Activated naive CD8-positive, alpha-beta T cell treated with anti-CD3 and anti-CD28 coated beads for 36 hours (primary cell): ENCODE measurements at regions not wholly inside any gene's neighbourhood (a gene's known extent, or its start where the extent isn't known, plus 50 kb on each side); places are given as distances from the start of the nearest gene placed in this dataset.

Experiments used
- DNase-seq: peaks from one replicate; pipeline ENCODE4 v3.0.0; 2021
- H3K27ac Mint-ChIP-seq: one replicate; pipeline ENCODE4 v1.8.0; 2022; ENCODE audit warnings: mild to moderate bottlenecking, moderate library complexity, mixed read lengths
- H3K27me3 Mint-ChIP-seq: one replicate; pipeline ENCODE4 v1.8.0; 2022; ENCODE audit warnings: mild to moderate bottlenecking, mixed read lengths
- H3K36me3 Mint-ChIP-seq: one replicate; pipeline ENCODE4 v1.8.0; 2021; ENCODE audit warnings: mild to moderate bottlenecking, mixed read lengths
- H3K4me1 Mint-ChIP-seq: one replicate; pipeline ENCODE4 v1.8.0; 2021; ENCODE audit warnings: mixed read lengths
- H3K4me3 Mint-ChIP-seq: one replicate; pipeline ENCODE4 v1.8.0; 2022; ENCODE audit warnings: mild to moderate bottlenecking, moderate library complexity, mixed read lengths
- H3K9me3 Mint-ChIP-seq: one replicate; pipeline ENCODE4 v1.8.0; 2022; ENCODE audit warnings: mixed read lengths

GRCh38 chr12:90305379-90305778, 596.7 kb upstream of the ATP2B1 start:
- Mint-ChIP-seq H3K36me3 (no peaks in the 10 kb centered on the region), H3K27me3 (peaks cover 12% of the 10 kb centered on the region), H3K4me1 (no peaks in the 10 kb centered on the region)

GRCh38 chr12:90304231-90304630, 595.6 kb upstream of the ATP2B1 start:
- no peak for DNase-seq
- H3K4me1 Mint-ChIP-seq: peaks cover 5% of the 10 kb centered on the region
- no peaks in the 10 kb centered on the region for H3K36me3 Mint-ChIP-seq
- H3K4me3 Mint-ChIP-seq: no peak overlapping the region
- H3K9me3 Mint-ChIP-seq: no peaks in the 10 kb centered on the region
- no peak overlapping the region for H3K27ac Mint-ChIP-seq
- H3K27me3 Mint-ChIP-seq: peaks cover 21% of the 10 kb centered on the region

More at GRCh38 chr12:90305379-90305778, 596.7 kb upstream of the ATP2B1 start:
- DNase-seq: no peak
- Mint-ChIP-seq H3K27ac (no peak overlapping the region), H3K9me3 (no peaks in the 10 kb centered on the region), H3K4me3 (no peak overlapping the region)

GRCh38 chr12:90303771-90304170, 595.1 kb upstream of the ATP2B1 start:
- Mint-ChIP-seq H3K4me1 (peaks cover 7% of the 10 kb centered on the region), H3K27me3 (peaks cover 23% of the 10 kb centered on the region), H3K36me3 (no peaks in the 10 kb centered on the region), H3K9me3 (no peaks in the 10 kb centered on the region), H3K27ac (no peak overlapping the region), H3K4me3 (no peak overlapping the region)
- DNase-seq: no peak

GRCh38 chr12:90301561-90302133, 593.0 kb upstream of the ATP2B1 start:
- no peak overlapping the region for H3K27ac Mint-ChIP-seq

GRCh38 chr12:90301095-90301494, 592.5 kb upstream of the ATP2B1 start:
- DNase-seq: no peak
- no peaks in the 10 kb centered on the region for H3K36me3 Mint-ChIP-seq
- peaks cover 18% of the 10 kb centered on the region for H3K4me1 Mint-ChIP-seq
- no peak overlapping the region for H3K27ac Mint-ChIP-seq
- peaks cover 23% of the 10 kb centered on the region for H3K27me3 Mint-ChIP-seq
- no peak overlapping the region for H3K4me3 Mint-ChIP-seq
- no peaks in the 10 kb centered on the region for H3K9me3 Mint-ChIP-seq

More at GRCh38 chr12:90301561-90302133, 593.0 kb upstream of the ATP2B1 start:
- H3K36me3 Mint-ChIP-seq: no peaks in the 10 kb centered on the region
- H3K9me3 Mint-ChIP-seq: no peaks in the 10 kb centered on the region
- no peak for DNase-seq
- H3K4me3 Mint-ChIP-seq: no peak overlapping the region
- peaks cover 18% of the 10 kb centered on the region for H3K4me1 Mint-ChIP-seq
- peaks cover 22% of the 10 kb centered on the region for H3K27me3 Mint-ChIP-seq

- H3K27ac Mint-ChIP-seq: no peak overlapping the region
- no peaks in the 10 kb centered on the region for H3K9me3 Mint-ChIP-seq
- no peaks in the 10 kb centered on the region for H3K36me3 Mint-ChIP-seq
- no peak for DNase-seq
- H3K27me3 Mint-ChIP-seq: peaks cover 28% of the 10 kb centered on the region
- no peak overlapping the region for H3K4me3 Mint-ChIP-seq
- H3K4me1 Mint-ChIP-seq: peaks cover 18% of the 10 kb centered on the region
Measured at GRCh38 chr12:90299666-90300065, 591.0 kb upstream of the ATP2B1 start.

GRCh38 chr12:90299121-90299520, 590.5 kb upstream of the ATP2B1 start:
- no peak for DNase-seq
- Mint-ChIP-seq H3K27me3 (peaks cover 28% of the 10 kb centered on the region), H3K4me3 (no peak overlapping the region), H3K4me1 (peaks cover 18% of the 10 kb centered on the region), H3K27ac (no peak overlapping the region), H3K9me3 (no peaks in the 10 kb centered on the region), H3K36me3 (no peaks in the 10 kb centered on the region)

GRCh38 chr12:90298289-90298948, 589.8 kb upstream of the ATP2B1 start:
- Mint-ChIP-seq H3K4me1 (peaks cover 18% of the 10 kb centered on the region), H3K9me3 (no peaks in the 10 kb centered on the region), H3K36me3 (no peaks in the 10 kb centered on the region), H3K27me3 (peaks cover 28% of the 10 kb centered on the region), H3K4me3 (no peak overlapping the region), H3K27ac (no peak overlapping the region)
- no peak for DNase-seq

- Mint-ChIP-seq H3K4me3 (no peak overlapping the region), H3K4me1 (peaks cover 20% of the 10 kb centered on the region), H3K9me3 (no peaks in the 10 kb centered on the region), H3K27ac (no peak overlapping the region), H3K27me3 (peaks cover 24% of the 10 kb centered on the region), H3K36me3 (no peaks in the 10 kb centered on the region)
- no peak for DNase-seq
Measured at GRCh38 chr12:90295858-90296257, 587.2 kb upstream of the ATP2B1 start.

- H3K9me3 Mint-ChIP-seq: peaks cover 17% of the 10 kb centered on the region
- H3K27ac Mint-ChIP-seq: no peak overlapping the region
Measured at GRCh38 chr12:90292183-90292582, 583.5 kb upstream of the ATP2B1 start.

GRCh38 chr12:90290980-90291975, 582.6 kb upstream of the ATP2B1 start:
- Mint-ChIP-seq H3K4me1 (peaks cover 2% of the 10 kb centered on the region), H3K36me3 (no peaks in the 10 kb centered on the region), H3K9me3 (peaks cover 17% of the 10 kb centered on the region), H3K27me3 (peaks cover 7% of the 10 kb centered on the region), H3K4me3 (no peak overlapping the region), H3K27ac (no peak overlapping the region)
- DNase-seq: no peak

More at GRCh38 chr12:90292183-90292582, 583.5 kb upstream of the ATP2B1 start:
- peaks cover 4% of the 10 kb centered on the region for H3K4me1 Mint-ChIP-seq
- DNase-seq: no peak
- H3K27me3 Mint-ChIP-seq: peaks cover 7% of the 10 kb centered on the region
- H3K4me3 Mint-ChIP-seq: no peak overlapping the region
- no peaks in the 10 kb centered on the region for H3K36me3 Mint-ChIP-seq

- H3K27me3 Mint-ChIP-seq: peaks cover 7% of the 10 kb centered on the region
- H3K36me3 Mint-ChIP-seq: peaks cover 6% of the 10 kb centered on the region
Measured at GRCh38 chr12:90287585-90287984, 578.9 kb upstream of the ATP2B1 start.

GRCh38 chr12:90281154-90281868, 572.7 kb upstream of the ATP2B1 start:
- peaks cover 15% of the 10 kb centered on the region for H3K4me1 Mint-ChIP-seq
- H3K4me3 Mint-ChIP-seq: no peak overlapping the region
- DNase-seq: no peak
- peak overlapping the region; percentile 52 for H3K27ac Mint-ChIP-seq
- H3K36me3 Mint-ChIP-seq: peaks cover 19% of the 10 kb centered on the region
- H3K9me3 Mint-ChIP-seq: peaks cover 30% of the 10 kb centered on the region
- peaks cover 11% of the 10 kb centered on the region for H3K27me3 Mint-ChIP-seq

More at GRCh38 chr12:90287585-90287984, 578.9 kb upstream of the ATP2B1 start:
- Mint-ChIP-seq H3K9me3 (peaks cover 25% of the 10 kb centered on the region), H3K4me3 (no peak overlapping the region), H3K27ac (no peak overlapping the region), H3K4me1 (peaks cover 2% of the 10 kb centered on the region)
- no peak for DNase-seq

GRCh38 chr12:90280564-90281058, 572.0 kb upstream of the ATP2B1 start:
- DNase-seq: peak; percentile 30
- H3K9me3 Mint-ChIP-seq: peaks cover 30% of the 10 kb centered on the region
- peaks cover 15% of the 10 kb centered on the region for H3K4me1 Mint-ChIP-seq

More at GRCh38 chr12:90280564-90281058, 572.0 kb upstream of the ATP2B1 start:
- Mint-ChIP-seq H3K36me3 (peaks cover 19% of the 10 kb centered on the region), H3K27ac (peak overlapping the region; percentile 52), H3K4me3 (no peak overlapping the region), H3K27me3 (peaks cover 8% of the 10 kb centered on the region)
